ENCODE measurements at regions not wholly inside any gene's neighbourhood (a gene's known extent, or its start where the extent isn't known, plus 50 kb on each side); places are given as distances from the start of the nearest gene placed in this dataset.

DNA sequence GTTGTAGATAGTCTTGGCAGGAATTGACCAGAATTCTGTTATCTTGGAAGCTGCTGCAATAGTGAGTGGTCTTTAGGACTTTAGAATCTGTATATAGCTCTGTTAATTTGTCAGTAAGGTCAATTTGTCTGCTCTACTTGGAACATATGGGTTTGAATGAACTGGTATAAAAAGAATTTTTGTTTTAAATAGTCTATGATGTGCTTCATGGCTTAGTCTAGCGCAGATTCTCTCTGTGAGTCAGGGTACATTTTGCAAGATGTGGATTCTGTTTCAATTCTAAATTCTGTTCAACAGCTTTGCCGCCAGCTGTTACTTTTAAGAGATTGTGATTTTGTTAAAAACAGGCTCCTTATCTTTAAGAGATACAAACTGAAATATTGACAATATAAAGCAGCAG, 135.9 kb upstream of the AGBL1 start:
- TF ChIP-seq NFIC (IDR thresholded peaks at IDR 0.05; ENCODE audit: borderline replicate concordance) (no peak), TAF1 (IDR thresholded peaks at IDR 0.05; ENCODE audit: borderline replicate concordance, low read depth, low read length) (no peak), EP300 (IDR thresholded peaks at IDR 0.05; ENCODE audit: borderline replicate concordance in 1 of 2, low read depth in 1 of 2, low read length in 1 of 2) (no peak), POLR2AphosphoS5 (IDR thresholded peaks at IDR 0.05; ENCODE audit: low read depth, low read length) (no peak), TEAD4 (IDR thresholded peaks at IDR 0.05; ENCODE audit: borderline replicate concordance, insufficient read depth) (no peak), RFX5 (IDR thresholded peaks at IDR 0.05; ENCODE audit: low read length) (no peak), SIN3A (IDR thresholded peaks at IDR 0.05; ENCODE audit: borderline replicate concordance, low read depth, low read length) (no peak), ZBTB33 (IDR thresholded peaks at IDR 0.05; ENCODE audit: borderline replicate concordance, low read depth) (no peak), ELF1 (IDR thresholded peaks at IDR 0.05) (no peak), GATA2 (CRISPR knock-in tag; IDR thresholded peaks at IDR 0.05) (no peak)
- TF ChIP-seq, protein P1, sequence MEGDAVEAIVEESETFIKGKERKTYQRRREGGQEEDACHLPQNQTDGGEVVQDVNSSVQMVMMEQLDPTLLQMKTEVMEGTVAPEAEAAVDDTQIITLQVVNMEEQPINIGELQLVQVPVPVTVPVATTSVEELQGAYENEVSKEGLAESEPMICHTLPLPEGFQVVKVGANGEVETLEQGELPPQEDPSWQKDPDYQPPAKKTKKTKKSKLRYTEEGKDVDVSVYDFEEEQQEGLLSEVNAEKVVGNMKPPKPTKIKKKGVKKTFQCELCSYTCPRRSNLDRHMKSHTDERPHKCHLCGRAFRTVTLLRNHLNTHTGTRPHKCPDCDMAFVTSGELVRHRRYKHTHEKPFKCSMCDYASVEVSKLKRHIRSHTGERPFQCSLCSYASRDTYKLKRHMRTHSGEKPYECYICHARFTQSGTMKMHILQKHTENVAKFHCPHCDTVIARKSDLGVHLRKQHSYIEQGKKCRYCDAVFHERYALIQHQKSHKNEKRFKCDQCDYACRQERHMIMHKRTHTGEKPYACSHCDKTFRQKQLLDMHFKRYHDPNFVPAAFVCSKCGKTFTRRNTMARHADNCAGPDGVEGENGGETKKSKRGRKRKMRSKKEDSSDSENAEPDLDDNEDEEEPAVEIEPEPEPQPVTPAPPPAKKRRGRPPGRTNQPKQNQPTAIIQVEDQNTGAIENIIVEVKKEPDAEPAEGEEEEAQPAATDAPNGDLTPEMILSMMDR (IDR thresholded peaks at IDR 0.05): no peak
- TF ChIP-seq, protein P2, sequence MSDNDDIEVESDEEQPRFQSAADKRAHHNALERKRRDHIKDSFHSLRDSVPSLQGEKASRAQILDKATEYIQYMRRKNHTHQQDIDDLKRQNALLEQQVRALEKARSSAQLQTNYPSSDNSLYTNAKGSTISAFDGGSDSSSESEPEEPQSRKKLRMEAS (IDR thresholded peaks at IDR 0.05; ENCODE audit: low read depth): no peak
- TF ChIP-seq, protein P3, sequence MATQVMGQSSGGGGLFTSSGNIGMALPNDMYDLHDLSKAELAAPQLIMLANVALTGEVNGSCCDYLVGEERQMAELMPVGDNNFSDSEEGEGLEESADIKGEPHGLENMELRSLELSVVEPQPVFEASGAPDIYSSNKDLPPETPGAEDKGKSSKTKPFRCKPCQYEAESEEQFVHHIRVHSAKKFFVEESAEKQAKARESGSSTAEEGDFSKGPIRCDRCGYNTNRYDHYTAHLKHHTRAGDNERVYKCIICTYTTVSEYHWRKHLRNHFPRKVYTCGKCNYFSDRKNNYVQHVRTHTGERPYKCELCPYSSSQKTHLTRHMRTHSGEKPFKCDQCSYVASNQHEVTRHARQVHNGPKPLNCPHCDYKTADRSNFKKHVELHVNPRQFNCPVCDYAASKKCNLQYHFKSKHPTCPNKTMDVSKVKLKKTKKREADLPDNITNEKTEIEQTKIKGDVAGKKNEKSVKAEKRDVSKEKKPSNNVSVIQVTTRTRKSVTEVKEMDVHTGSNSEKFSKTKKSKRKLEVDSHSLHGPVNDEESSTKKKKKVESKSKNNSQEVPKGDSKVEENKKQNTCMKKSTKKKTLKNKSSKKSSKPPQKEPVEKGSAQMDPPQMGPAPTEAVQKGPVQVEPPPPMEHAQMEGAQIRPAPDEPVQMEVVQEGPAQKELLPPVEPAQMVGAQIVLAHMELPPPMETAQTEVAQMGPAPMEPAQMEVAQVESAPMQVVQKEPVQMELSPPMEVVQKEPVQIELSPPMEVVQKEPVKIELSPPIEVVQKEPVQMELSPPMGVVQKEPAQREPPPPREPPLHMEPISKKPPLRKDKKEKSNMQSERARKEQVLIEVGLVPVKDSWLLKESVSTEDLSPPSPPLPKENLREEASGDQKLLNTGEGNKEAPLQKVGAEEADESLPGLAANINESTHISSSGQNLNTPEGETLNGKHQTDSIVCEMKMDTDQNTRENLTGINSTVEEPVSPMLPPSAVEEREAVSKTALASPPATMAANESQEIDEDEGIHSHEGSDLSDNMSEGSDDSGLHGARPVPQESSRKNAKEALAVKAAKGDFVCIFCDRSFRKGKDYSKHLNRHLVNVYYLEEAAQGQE (IDR thresholded peaks at IDR 0.05; ENCODE audit: low read depth, low read length): no peak
- TF ChIP-seq, protein P4, sequence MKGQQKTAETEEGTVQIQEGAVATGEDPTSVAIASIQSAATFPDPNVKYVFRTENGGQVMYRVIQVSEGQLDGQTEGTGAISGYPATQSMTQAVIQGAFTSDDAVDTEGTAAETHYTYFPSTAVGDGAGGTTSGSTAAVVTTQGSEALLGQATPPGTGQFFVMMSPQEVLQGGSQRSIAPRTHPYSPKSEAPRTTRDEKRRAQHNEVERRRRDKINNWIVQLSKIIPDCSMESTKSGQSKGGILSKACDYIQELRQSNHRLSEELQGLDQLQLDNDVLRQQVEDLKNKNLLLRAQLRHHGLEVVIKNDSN (IDR thresholded peaks at IDR 0.05; ENCODE audit: borderline replicate concordance, low read depth): no peak

All from SK-N-SH (cell line).